ENCODE measurements at regions not wholly inside any gene's neighbourhood (a gene's known extent, or its start where the extent isn't known, plus 50 kb on each side); places are given as distances from the start of the nearest gene placed in this dataset.

DNA sequence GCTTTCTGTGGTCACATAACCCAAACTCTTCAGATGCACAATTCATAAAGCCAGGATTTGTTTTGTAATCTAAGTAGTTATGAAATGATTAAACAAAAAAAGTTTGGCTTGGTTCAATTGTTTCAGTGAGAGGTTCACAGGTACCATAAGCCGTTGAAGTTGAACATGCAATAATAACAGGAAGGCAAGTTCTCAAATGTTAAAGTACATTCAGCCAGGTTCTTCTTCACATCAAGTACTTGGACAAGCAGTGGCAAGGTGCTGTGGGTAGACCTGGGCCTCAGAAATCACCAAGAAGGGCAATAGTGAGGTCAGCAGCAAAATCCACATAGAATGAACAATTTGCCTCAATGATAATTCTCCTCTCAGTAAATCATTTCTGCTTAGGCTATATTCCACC lies 175.5 kb downstream of the EPM2A start:
- TF ChIP-seq CTCF (IDR thresholded peaks at IDR 0.05) = no peak
- no peak for TF ChIP-seq EZH2 (IDR thresholded peaks at IDR 0.05; ENCODE audit: borderline replicate concordance, insufficient read depth, low read depth, low read length, poor library complexity, severe bottlenecking)
